H9 (cell line): ENCODE measurements at regions not wholly inside any gene's neighbourhood (a gene's known extent, or its start where the extent isn't known, plus 50 kb on each side); places are given as distances from the start of the nearest gene placed in this dataset.

Source experiments
- DNase-seq: peaks from one replicate; pipeline ENCODE4 v3.0.0-alpha.2; 2017
- H2AFZ ChIP-seq: one replicate; pipeline ENCODE4 v1.6.1; 2013; ENCODE audit warnings: mild to moderate bottlenecking, low read length, control low read depth, moderate library complexity
- H2AK5ac ChIP-seq: 2 replicates; pipeline ENCODE4 v1.6.1; 2013; ENCODE audit warnings: low read length, control low read depth, mixed read lengths; ENCODE audit not compliant: insufficient read length
- H2BK120ac ChIP-seq: one replicate; pipeline ENCODE4 v1.6.1; 2013; ENCODE audit warnings: low read depth, mild to moderate bottlenecking, low read length, control low read depth, inconsistent platforms; ENCODE audit not compliant: poor library complexity, severe bottlenecking
- H2BK12ac ChIP-seq: 2 replicates; pipeline ENCODE4 v1.6.1; 2013; ENCODE audit warnings: low read length, control low read depth, mixed read lengths, low read depth; ENCODE audit not compliant: insufficient read length
- H2BK15ac ChIP-seq: 2 replicates; pipeline ENCODE4 v1.6.1; 2013; ENCODE audit warnings: low read depth, low read length, control low read depth
- H2BK20ac ChIP-seq: one replicate; pipeline ENCODE4 v1.6.1; 2013; ENCODE audit warnings: low read depth, mild to moderate bottlenecking, low read length, control low read depth, inconsistent platforms; ENCODE audit not compliant: poor library complexity, severe bottlenecking
- H2BK5ac ChIP-seq: 2 replicates; pipeline ENCODE4 v1.6.1; 2013; ENCODE audit warnings: low read length, control low read depth, mixed read lengths; ENCODE audit not compliant: insufficient read length
- H3K14ac ChIP-seq: 2 replicates; pipeline ENCODE4 v1.6.1; 2013; ENCODE audit warnings: low read length, control low read depth; ENCODE audit not compliant: insufficient read depth
- H3K18ac ChIP-seq: 2 replicates; pipeline ENCODE4 v1.6.1; 2013; ENCODE audit warnings: low read depth, mild to moderate bottlenecking, mixed read lengths, low read length, control low read depth; ENCODE audit not compliant: insufficient read length
- H3K23ac ChIP-seq: 2 replicates; pipeline ENCODE4 v1.6.1; 2013; ENCODE audit warnings: low read length, control low read depth, mixed read lengths, low read depth; ENCODE audit not compliant: insufficient read length
- H3K23me2 ChIP-seq: 2 replicates; pipeline ENCODE4 v1.6.1; 2013; ENCODE audit warnings: low read depth, mild to moderate bottlenecking, mixed read lengths, low read length, control low read depth; ENCODE audit not compliant: insufficient read length, poor library complexity, severe bottlenecking
- H3K27ac ChIP-seq: 2 replicates; pipeline ENCODE4 v1.5.1; 2013; ENCODE audit warnings: low read length, control low read depth, mixed read lengths, low read depth; ENCODE audit not compliant: insufficient read length
- H3K27me3 ChIP-seq: 2 replicates; pipeline ENCODE4 v1.6.1; 2013; ENCODE audit warnings: low read length, control low read depth, inconsistent platforms; ENCODE audit not compliant: insufficient read depth
- H3K4ac ChIP-seq: 2 replicates; pipeline ENCODE4 v1.6.1; 2013; ENCODE audit warnings: low read depth, mild to moderate bottlenecking, control low read depth, inconsistent platforms, low read length, moderate library complexity
- H3K4me1 ChIP-seq: 2 replicates; pipeline ENCODE4 v1.6.1; 2013; ENCODE audit warnings: low read length, control low read depth, inconsistent platforms; ENCODE audit not compliant: insufficient read depth
- H3K4me2 ChIP-seq: 2 replicates; pipeline ENCODE4 v1.6.1; 2013; ENCODE audit warnings: low read length, control low read depth, mixed read lengths; ENCODE audit not compliant: insufficient read length, insufficient read depth
- H3K56ac ChIP-seq: 2 replicates; pipeline ENCODE4 v1.6.1; 2013; ENCODE audit warnings: low read depth, mild to moderate bottlenecking, mixed read lengths, low read length, control low read depth; ENCODE audit not compliant: insufficient read length
- H3K79me1 ChIP-seq: 2 replicates; pipeline ENCODE4 v1.6.1; 2013; ENCODE audit warnings: low read depth, mild to moderate bottlenecking, moderate library complexity, low read length, control low read depth, inconsistent platforms; ENCODE audit not compliant: insufficient read depth, poor library complexity, severe bottlenecking
- H3K79me2 ChIP-seq: 2 replicates; pipeline ENCODE4 v1.6.1; 2013; ENCODE audit warnings: low read length, control low read depth, inconsistent platforms; ENCODE audit not compliant: insufficient read depth
- H3K9ac ChIP-seq: 2 replicates; pipeline ENCODE4 v1.6.1; 2013; ENCODE audit warnings: low read length, control low read depth, mixed read lengths; ENCODE audit not compliant: insufficient read length; ENCODE audit errors: extremely low read depth
- H3K9me3 ChIP-seq: one replicate; pipeline ENCODE4 v1.6.1; 2013; ENCODE audit warnings: low read depth, low read length, inconsistent platforms; ENCODE audit not compliant: control insufficient read depth
- H3T11ph ChIP-seq: one replicate; pipeline ENCODE4 v1.6.1; 2013; ENCODE audit warnings: mild to moderate bottlenecking, low read length, control low read depth, inconsistent platforms
- H4K20me1 ChIP-seq: one replicate; pipeline ENCODE4 v1.6.1; 2013; ENCODE audit not compliant: control insufficient read depth, insufficient read length, insufficient read depth
- H4K5ac ChIP-seq: 2 replicates; pipeline ENCODE4 v1.6.1; 2013; ENCODE audit warnings: low read depth, mild to moderate bottlenecking, mixed read lengths, low read length, control low read depth; ENCODE audit not compliant: insufficient read length
- H4K8ac ChIP-seq: replicated peaks from 2 replicates; pipeline ENCODE4 v1.6.1; 2013; ENCODE audit warnings: low read length, control low read depth, mixed read lengths, low read depth; ENCODE audit not compliant: insufficient read length
- H4K91ac ChIP-seq: 2 replicates; pipeline ENCODE4 v1.6.1; 2013; ENCODE audit warnings: low read depth, mild to moderate bottlenecking, moderate library complexity, mixed read lengths, low read length, control low read depth; ENCODE audit not compliant: insufficient read length
- H3K27ac Mint-ChIP-seq, 3 experiments: 2 replicates in 2 of 3; 3 replicates in 1 of 3; pipeline ENCODE4 v1.8.0; 2020 to 2021; ENCODE audit warnings: mixed read lengths in 3 of 3, mild to moderate bottlenecking in 1 of 3, moderate library complexity in 1 of 3
- H3K27me3 Mint-ChIP-seq: 2 replicates; pipeline ENCODE4 v1.8.0; 2021; ENCODE audit warnings: low read depth, mild to moderate bottlenecking, moderate library complexity, mixed read lengths
- H3K36me3 Mint-ChIP-seq, 3 experiments: 2 replicates in 2 of 3; 3 replicates in 1 of 3; pipeline ENCODE4 v1.8.0; 2020 to 2021; ENCODE audit warnings: low read depth in 3 of 3, mixed read lengths in 3 of 3; ENCODE audit not compliant: insufficient read depth in 1 of 3
- H3K4me1 Mint-ChIP-seq, 2 experiments: 2 replicates each; pipeline ENCODE4 v1.8.0; 2020; ENCODE audit warnings: mixed read lengths in 2 of 2
- H3K4me3 Mint-ChIP-seq, 2 experiments: 2 replicates in 1 of 2; 3 replicates in 1 of 2; pipeline ENCODE4 v1.8.0; 2020 to 2021; ENCODE audit warnings: mild to moderate bottlenecking in 2 of 2, mixed read lengths in 2 of 2, moderate library complexity in 1 of 2
- H3K9me3 Mint-ChIP-seq, 2 experiments: 2 replicates in 1 of 2; 3 replicates in 1 of 2; pipeline ENCODE4 v1.8.0; 2020; ENCODE audit warnings: mild to moderate bottlenecking in 2 of 2, mixed read lengths in 2 of 2, moderate library complexity in 1 of 2
- CTCF ChIP-seq: fragments of 200-600 bp; sonication (generic); conservative IDR thresholded peaks from 3 replicates; pipeline ENCODE4 v1.8.0; 2021; ENCODE audit warnings: antibody characterized with exemption, mild to moderate bottlenecking
- WGBS: extraction: QIAGEN DNeasy Blood & Tissue Kit; methylation state at CpG from one replicate; pipeline ENCODE4 v1.1.7; 2013; ENCODE audit warnings: missing lambda C conversion rate, low lambda C conversion rate, mixed read lengths; ENCODE audit not compliant: insufficient read length; ENCODE audit errors: extremely low coverage; 5-methylcytosine and 5-hydroxymethylcytosine counted together

- H3K56ac ChIP-seq = no peak overlapping the region
- no peak overlapping the region for H3K23ac ChIP-seq
- no peak overlapping the region for H3K18ac ChIP-seq
- H3K79me2 ChIP-seq = no peaks in the 10 kb centered on the region
- H2BK5ac ChIP-seq = no peak overlapping the region
- no peak overlapping the region for H4K5ac ChIP-seq
- no peak overlapping the region for H3K14ac ChIP-seq
- no peaks in the 10 kb centered on the region for H3K27me3 ChIP-seq
- no peak overlapping the region for H3K27ac ChIP-seq
- no peak overlapping the region for H2AFZ ChIP-seq
- no peaks in the 10 kb centered on the region; the same call in 1 of the 2 replicates for H3K27me3 Mint-ChIP-seq
- H4K8ac ChIP-seq = no peak overlapping the region
- H2BK15ac ChIP-seq = no peak overlapping the region
- no peak overlapping the region for H2BK12ac ChIP-seq
- no peak overlapping the region for H2BK20ac ChIP-seq
- H4K20me1 ChIP-seq = no peaks in the 10 kb centered on the region
- H3K9me3 Mint-ChIP-seq = peaks cover 9% of the 10 kb centered on the region in 2 experiments; a peak in 4 of 5 replicates
- H3K9ac ChIP-seq = no peak overlapping the region
- H3K4me1 Mint-ChIP-seq = no peaks in the 10 kb centered on the region
- H2AK5ac ChIP-seq = no peak overlapping the region
- H2BK120ac ChIP-seq = no peak overlapping the region
- H3K27ac Mint-ChIP-seq = no peak overlapping the region
- no peak overlapping the region for H3K4me2 ChIP-seq
- no peak overlapping the region for H3K4me3 Mint-ChIP-seq
- TF ChIP-seq CTCF = no peak
- no peaks in the 10 kb centered on the region for H3K23me2 ChIP-seq
- H3K79me1 ChIP-seq = no peaks in the 10 kb centered on the region
- H4K91ac ChIP-seq = no peak overlapping the region
- no peak overlapping the region for H3K4ac ChIP-seq
- H3T11ph ChIP-seq = no peak overlapping the region
- no peak for DNase-seq
- WGBS = no CpG with 5 or more reads among the region's 2 CpGs
- no peaks in the 10 kb centered on the region for H3K4me1 ChIP-seq
- no peaks in the 10 kb centered on the region for H3K9me3 ChIP-seq
- peaks cover 0 to 5% (median 0%) of the 10 kb centered on the region in 3 experiments; a peak in 2 of 7 replicates for H3K36me3 Mint-ChIP-seq
Measured at GRCh38 chr11:91776655-91777054, 448.0 kb upstream of the FAT3 start.
